OCI-LY1 (cell line): ENCODE measurements at regions not wholly inside any gene's neighbourhood (a gene's known extent, or its start where the extent isn't known, plus 50 kb on each side); places are given as distances from the start of the nearest gene placed in this dataset.

Experiments
- H2AFZ ChIP-seq: fragments of 200-600 bp; sonication (generic), shearing (Covaris generic); 2 replicates; pipeline ENCODE4 v1.6.0; 2014; ENCODE audit warnings: antibody characterized with exemption, mild to moderate bottlenecking, low read length
- H3F3A ChIP-seq: fragments of 200-600 bp; sonication (generic), shearing (Covaris generic); 2 replicates; pipeline ENCODE4 v1.6.0; 2014; ENCODE audit warnings: mild to moderate bottlenecking, antibody characterized with exemption, low read length, moderate library complexity; ENCODE audit not compliant: insufficient read depth
- H3K27ac ChIP-seq: fragments of 200-600 bp; sonication (generic); 2 replicates; pipeline ENCODE4 v1.5.1; 2014; ENCODE audit warnings: low read length, mixed run types, mild to moderate bottlenecking, low read depth; ENCODE audit not compliant: poor library complexity, severe bottlenecking
- H3K27me3 ChIP-seq: fragments of 200-600 bp; sonication (generic); 2 replicates; pipeline ENCODE4 v1.6.0; 2014; ENCODE audit warnings: antibody characterized with exemption, mild to moderate bottlenecking, low read length, moderate library complexity; ENCODE audit not compliant: insufficient read depth
- H3K36me3 ChIP-seq: fragments of 200-600 bp; sonication (generic); 2 replicates; pipeline ENCODE4 v1.6.1; 2014; ENCODE audit warnings: mild to moderate bottlenecking, antibody characterized with exemption, low read length, moderate library complexity, mixed read lengths; ENCODE audit not compliant: insufficient read depth
- H3K4me1 ChIP-seq: fragments of 200-600 bp; sonication (generic); 2 replicates; pipeline ENCODE4 v1.5.1; 2014; ENCODE audit warnings: mild to moderate bottlenecking, low read length, moderate library complexity; ENCODE audit not compliant: insufficient read depth, severe bottlenecking
- H3K4me2 ChIP-seq: fragments of 200-600 bp; sonication (generic), shearing (Covaris generic); 2 replicates; pipeline ENCODE4 v1.6.1; 2014; ENCODE audit warnings: low read length
- H3K4me3 ChIP-seq: fragments of 200-600 bp; sonication (generic); 2 replicates; pipeline ENCODE4 v1.5.1; 2014; ENCODE audit warnings: low read length, low read depth, mild to moderate bottlenecking, mixed read lengths; ENCODE audit not compliant: poor library complexity, severe bottlenecking
- H3K79me2 ChIP-seq: fragments of 200-600 bp; shearing (Covaris generic); 2 replicates; pipeline ENCODE4 v1.6.1; 2016; ENCODE audit warnings: mixed run types, low read length, mixed read lengths; ENCODE audit not compliant: insufficient read depth
- H3K9ac ChIP-seq: fragments of 200-600 bp; sonication (generic), shearing (Covaris generic); 2 replicates; pipeline ENCODE4 v1.6.1; 2014; ENCODE audit warnings: mild to moderate bottlenecking, low read length, mixed read lengths
- H3K9me2 ChIP-seq: fragments of 200-600 bp; sonication (generic), shearing (Covaris generic); 2 replicates; pipeline ENCODE4 v1.6.1; 2014; ENCODE audit warnings: low read depth, mild to moderate bottlenecking, low read length, mixed read lengths
- H3K9me3 ChIP-seq: fragments of 200-600 bp; shearing (Covaris generic); 2 replicates; pipeline ENCODE4 v1.6.1; 2014; ENCODE audit warnings: low read length, mixed read lengths
- H4K20me1 ChIP-seq: fragments of 200-600 bp; sonication (generic), shearing (Covaris generic); 2 replicates; pipeline ENCODE4 v1.6.0; 2016; ENCODE audit warnings: mild to moderate bottlenecking, low read length; ENCODE audit not compliant: insufficient read depth
- CTCF ChIP-seq: fragments of 200-600 bp; sonication (generic), shearing (Covaris generic); IDR thresholded peaks from 2 replicates; pipeline ENCODE4 v1.5.1; 2017; ENCODE audit warnings: mild to moderate bottlenecking, antibody characterized with exemption, low read length, moderate library complexity, mixed read lengths
- EZH2 ChIP-seq: fragments of 200-600 bp; sonication (generic), shearing (Covaris generic); IDR thresholded peaks from 2 replicates; pipeline ENCODE4 v1.8.0; 2017; ENCODE audit warnings: borderline replicate concordance, mixed run types, mild to moderate bottlenecking, antibody characterized with exemption, low read length, moderate library complexity, mixed read lengths

DNA sequence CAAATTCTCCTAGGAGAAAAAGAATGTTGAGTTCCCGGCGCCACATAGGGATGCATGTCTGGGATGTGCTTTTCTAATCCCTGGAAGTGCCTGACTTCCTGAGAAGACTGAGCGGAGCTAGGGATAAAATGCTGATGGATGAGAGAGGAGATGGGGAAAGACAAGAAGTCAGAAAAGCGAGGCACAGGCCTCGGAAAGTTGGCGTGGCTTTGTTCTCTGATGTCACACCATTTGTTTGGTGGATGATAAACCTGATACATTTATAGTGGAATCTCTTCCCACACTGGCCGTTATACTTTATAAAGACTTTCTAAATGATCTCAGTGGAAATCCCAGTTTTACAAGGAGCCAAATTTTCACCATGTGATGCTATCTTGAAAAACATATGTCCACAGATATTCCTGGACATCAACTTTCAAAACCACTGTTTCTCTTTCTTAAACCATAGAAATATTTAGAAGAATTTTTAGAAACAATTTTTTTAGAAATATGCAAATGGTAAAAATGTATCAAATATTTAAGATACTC is 188.8 kb upstream of the SVIL start:
- H3K4me3 ChIP-seq, result no peak overlapping the region
- no peaks in the 10 kb centered on the region for H3K36me3 ChIP-seq
- H3F3A ChIP-seq, result no peaks in the 10 kb centered on the region
- H3K79me2 ChIP-seq, result no peaks in the 10 kb centered on the region
- H3K27ac ChIP-seq, result no peak overlapping the region
- H3K9me3 ChIP-seq, result no peaks in the 10 kb centered on the region
- H3K27me3 ChIP-seq, result peaks cover 3% of the 10 kb centered on the region; the same call in 1 of the 2 replicates
- no peak for TF ChIP-seq CTCF
- no peak for TF ChIP-seq EZH2
- H3K9ac ChIP-seq, result no peak overlapping the region
- no peaks in the 10 kb centered on the region for H3K9me2 ChIP-seq
- H3K4me2 ChIP-seq, result no peak overlapping the region
- no peaks in the 10 kb centered on the region for H4K20me1 ChIP-seq
- no peak overlapping the region for H2AFZ ChIP-seq
- H3K4me1 ChIP-seq, result no peaks in the 10 kb centered on the region

DNA sequence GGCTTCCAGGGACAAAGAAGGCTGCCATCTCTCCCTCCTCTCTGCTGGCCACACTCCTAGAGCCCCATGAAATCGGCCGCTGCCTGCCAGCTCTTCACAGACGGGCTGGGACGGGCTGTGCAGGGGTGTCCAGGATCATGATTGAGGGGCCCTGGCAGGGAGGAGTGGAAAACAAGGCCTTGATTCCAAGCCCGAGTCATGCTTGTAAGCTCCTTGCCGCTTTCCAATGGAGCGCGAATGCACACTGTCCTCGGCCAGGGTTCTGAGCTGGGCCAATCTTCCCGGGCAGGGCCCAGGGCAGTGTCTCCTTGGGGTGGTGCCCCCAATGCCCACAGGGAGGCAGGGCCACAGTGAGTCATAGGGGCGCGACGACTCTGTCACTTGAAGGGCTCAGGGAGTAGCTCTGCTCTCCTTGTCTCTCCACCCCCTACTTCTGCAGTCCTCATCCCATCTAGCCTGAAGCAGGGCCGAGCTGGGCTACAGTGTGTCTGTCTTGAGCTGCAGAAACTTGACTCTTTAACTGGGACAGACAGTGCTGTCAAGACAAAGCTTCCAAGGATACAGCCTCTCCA is 186.2 kb upstream of the SVIL start:
- Histone ChIP-seq H3K9me2 (no peaks in the 10 kb centered on the region), H3K9ac (no peak overlapping the region), H4K20me1 (no peaks in the 10 kb centered on the region), H2AFZ (no peak overlapping the region), H3K79me2 (no peaks in the 10 kb centered on the region), H3K4me2 (no peak overlapping the region), H3F3A (no peaks in the 10 kb centered on the region), H3K27ac (no peak overlapping the region), H3K4me1 (no peaks in the 10 kb centered on the region), H3K4me3 (no peak overlapping the region), H3K27me3 (no peaks in the 10 kb centered on the region), H3K36me3 (no peaks in the 10 kb centered on the region), H3K9me3 (no peaks in the 10 kb centered on the region)
- no peak for TF ChIP-seq EZH2
- TF ChIP-seq CTCF, result no peak

DNA sequence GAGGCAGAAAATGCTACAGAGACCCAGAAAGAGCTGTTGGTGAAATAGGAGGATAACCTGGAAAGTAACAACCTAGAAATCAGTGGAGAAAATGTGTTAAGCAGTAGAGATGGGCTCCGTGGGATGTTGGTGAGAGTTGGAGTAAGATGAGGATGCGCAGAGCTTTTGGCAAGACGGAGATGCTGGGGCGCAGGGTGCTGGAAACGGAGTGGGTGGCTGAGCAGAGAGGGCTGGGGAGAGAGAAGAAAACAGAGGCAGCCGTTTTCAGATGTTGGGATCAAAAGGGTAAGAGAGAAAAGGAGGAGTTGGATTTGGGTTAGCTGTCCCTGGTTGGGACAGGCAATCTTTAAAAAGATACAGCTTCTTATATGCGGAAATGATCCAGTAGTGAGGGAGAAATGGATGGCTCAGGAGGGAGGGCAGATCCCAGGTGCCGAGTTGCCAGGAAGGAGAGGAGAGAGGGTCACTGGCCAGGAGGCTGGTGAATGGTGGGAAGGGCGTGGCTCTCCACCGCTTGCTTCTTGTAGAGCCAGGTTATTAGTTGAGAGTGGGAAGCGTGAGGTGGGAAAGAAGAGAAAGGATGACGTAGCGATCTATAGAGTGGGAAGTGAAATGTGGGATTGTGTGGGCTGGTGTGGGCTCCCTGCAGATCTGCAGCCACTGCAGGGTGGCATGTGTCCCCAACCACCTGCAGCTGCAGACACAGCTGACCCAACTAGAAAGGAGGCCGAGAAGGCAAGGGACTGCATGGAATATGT is 182.2 kb upstream of the SVIL start:
- H3F3A ChIP-seq, result no peaks in the 10 kb centered on the region
- no peaks in the 10 kb centered on the region for H3K79me2 ChIP-seq
- no peak overlapping the region for H3K27ac ChIP-seq
- no peaks in the 10 kb centered on the region for H4K20me1 ChIP-seq
- no peak overlapping the region for H3K9ac ChIP-seq
- H3K27me3 ChIP-seq, result no peaks in the 10 kb centered on the region
- H2AFZ ChIP-seq, result no peak overlapping the region
- H3K4me3 ChIP-seq, result no peak overlapping the region
- no peak overlapping the region for H3K4me2 ChIP-seq
- no peak for TF ChIP-seq CTCF
- no peak for TF ChIP-seq EZH2
- no peaks in the 10 kb centered on the region for H3K4me1 ChIP-seq
- H3K36me3 ChIP-seq, result no peaks in the 10 kb centered on the region
- H3K9me3 ChIP-seq, result no peaks in the 10 kb centered on the region
- no peaks in the 10 kb centered on the region for H3K9me2 ChIP-seq
